HT-29 (cell line): ENCODE measurements at regions not wholly inside any gene's neighbourhood (a gene's known extent, or its start where the extent isn't known, plus 50 kb on each side); places are given as distances from the start of the nearest gene placed in this dataset.
"Not testable (repeated sequence)": the region's sequence is repeated elsewhere in the genome, so short reads cannot be mapped to it uniquely, and the experiment has no call there.

Experiments
- DNase-seq: peaks from one replicate; pipeline ENCODE4 v3.0.0-alpha.2; 2015; ENCODE audit warnings: low spot score

GRCh38 chr1:219863816-219864215, 64.5 kb downstream of the SLC30A10 start:
- not testable (repeated sequence) for DNase-seq

GRCh38 chr1:219862366-219862765, 66.0 kb downstream of the SLC30A10 start:
- DNase-seq = no peak

GRCh38 chr1:219858980-219859379, 69.4 kb downstream of the SLC30A10 start:
- no peak for DNase-seq

GRCh38 chr1:219847215-219847855, 81.0 kb downstream of the SLC30A10 start:
- peak; percentile 86 for DNase-seq

GRCh38 chr1:219839595-219839994, 88.8 kb downstream of the SLC30A10 start:
- peak; percentile 12 for DNase-seq

- DNase-seq = peak; percentile 9
Measured at GRCh38 chr1:219837994-219838294, 90.4 kb downstream of the SLC30A10 start.

- peak; percentile 83 for DNase-seq
Measured at GRCh38 chr1:219837274-219837993, 90.9 kb downstream of the SLC30A10 start.

- no peak for DNase-seq
Measured at GRCh38 chr1:219834314-219834917, 93.9 kb downstream of the SLC30A10 start.

GRCh38 chr1:219833214-219833815, 95.0 kb downstream of the SLC30A10 start:
- DNase-seq = no peak

- no peak for DNase-seq
Measured at GRCh38 chr1:219826290-219826689, 102.1 kb downstream of the SLC30A10 start.

- DNase-seq = no peak
Measured at GRCh38 chr1:219825355-219825754, 103.0 kb downstream of the SLC30A10 start.

GRCh38 chr1:219824338-219824737, 104.0 kb downstream of the SLC30A10 start:
- DNase-seq = no peak

- DNase-seq = no peak
Measured at GRCh38 chr1:219820551-219820950, 107.8 kb downstream of the SLC30A10 start.

- DNase-seq = no peak
Measured at GRCh38 chr1:219817914-219818313, 110.4 kb downstream of the SLC30A10 start.

GRCh38 chr1:219813294-219813693, 115.1 kb downstream of the SLC30A10 start:
- DNase-seq = no peak

GRCh38 chr1:219812491-219813203, 115.7 kb downstream of the SLC30A10 start:
- peak; percentile 83 for DNase-seq

GRCh38 chr1:219812086-219812485, 116.3 kb downstream of the SLC30A10 start:
- no peak for DNase-seq

- DNase-seq = no peak
Measured at GRCh38 chr1:219810451-219810850, 117.9 kb downstream of the SLC30A10 start.

- DNase-seq = no peak
Measured at GRCh38 chr1:219808790-219809189, 119.6 kb downstream of the SLC30A10 start.

GRCh38 chr1:219806642-219807041, 121.7 kb downstream of the SLC30A10 start:
- DNase-seq = no peak

GRCh38 chr1:219806020-219806419, 122.3 kb downstream of the SLC30A10 start:
- no peak for DNase-seq

GRCh38 chr1:219805191-219805590, 123.2 kb downstream of the SLC30A10 start:
- DNase-seq = peak; percentile 47
